ENCODE measurements at regions not wholly inside any gene's neighbourhood (a gene's known extent, or its start where the extent isn't known, plus 50 kb on each side); places are given as distances from the start of the nearest gene placed in this dataset.

DNA sequence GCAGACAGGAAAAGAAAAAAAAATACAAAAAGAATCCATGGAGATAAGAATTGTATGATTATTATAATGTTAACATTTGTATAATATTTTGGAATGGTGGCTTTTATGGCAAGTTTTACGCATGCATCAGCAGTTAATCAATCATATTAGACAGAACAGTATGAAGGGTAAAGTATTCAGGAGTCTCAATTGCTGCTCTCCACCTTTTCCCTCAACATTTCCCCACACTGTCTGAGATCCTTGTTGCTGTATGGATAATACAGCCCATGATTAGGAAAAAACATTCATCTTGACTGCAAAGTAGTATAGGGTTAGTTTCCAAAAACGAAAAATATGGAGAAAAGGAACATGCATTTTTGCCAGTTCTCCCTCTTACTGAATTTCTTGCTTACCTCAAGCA lies 755.3 kb upstream of the ARPP21 start:
- Histone ChIP-seq H2AFZ (ENCODE audit: low read depth, low read length) (no peak overlapping the region), H3F3A (ENCODE audit: insufficient read depth, low read length, poor library complexity, severe bottlenecking) (no peaks in the 10 kb centered on the region), H3K27ac (ENCODE audit: low read length) (no peak overlapping the region)

DNA sequence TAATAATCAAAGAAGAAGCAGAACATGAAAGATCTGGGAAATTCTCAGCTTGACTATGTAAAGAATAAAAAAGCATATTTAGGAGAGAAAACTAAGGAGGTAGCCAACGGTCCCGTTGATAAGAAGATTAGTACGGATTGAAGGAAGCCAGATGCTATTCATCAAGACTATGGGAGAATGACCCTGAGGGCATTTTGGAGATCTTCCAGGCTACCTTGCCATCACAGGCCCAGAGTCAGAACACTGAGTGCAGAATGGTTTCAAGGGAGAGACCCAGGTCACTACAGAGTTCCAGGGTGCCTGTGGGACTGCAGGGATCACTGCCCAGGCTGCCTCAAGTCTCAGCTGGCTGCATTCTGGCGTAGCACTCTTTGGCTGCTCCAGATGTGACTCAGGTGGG lies 752.9 kb upstream of the ARPP21 start:
- Histone ChIP-seq H2AFZ (ENCODE audit: low read depth, low read length) (no peak overlapping the region), H3K36me3 (ENCODE audit: insufficient read depth, low read length) (no peaks in the 10 kb centered on the region), H3K4me3 (ENCODE audit: low read length) (no peak overlapping the region), H3K27me3 (ENCODE audit: insufficient read depth, low read depth, low read length) (no peaks in the 10 kb centered on the region), H3K9me2 (ENCODE audit: insufficient read depth, low read length) (no peaks in the 10 kb centered on the region), H3F3A (ENCODE audit: insufficient read depth, low read length, poor library complexity, severe bottlenecking) (no peaks in the 10 kb centered on the region), H3K27ac (ENCODE audit: low read length) (no peak overlapping the region), H3K9ac (ENCODE audit: low read length) (no peak overlapping the region), H3K4me2 (ENCODE audit: low read length) (no peak overlapping the region), H3K9me3 (ENCODE audit: low read length) (no peaks in the 10 kb centered on the region), H3K79me2 (replicated peaks; ENCODE audit: insufficient read depth, low read length) (no peaks in the 10 kb centered on the region), H4K20me1 (ENCODE audit: insufficient read depth) (no peaks in the 10 kb centered on the region)
- TF ChIP-seq RAD21 (conservative IDR thresholded peaks at IDR 0.05), result no peak
- TF ChIP-seq, protein P1, sequence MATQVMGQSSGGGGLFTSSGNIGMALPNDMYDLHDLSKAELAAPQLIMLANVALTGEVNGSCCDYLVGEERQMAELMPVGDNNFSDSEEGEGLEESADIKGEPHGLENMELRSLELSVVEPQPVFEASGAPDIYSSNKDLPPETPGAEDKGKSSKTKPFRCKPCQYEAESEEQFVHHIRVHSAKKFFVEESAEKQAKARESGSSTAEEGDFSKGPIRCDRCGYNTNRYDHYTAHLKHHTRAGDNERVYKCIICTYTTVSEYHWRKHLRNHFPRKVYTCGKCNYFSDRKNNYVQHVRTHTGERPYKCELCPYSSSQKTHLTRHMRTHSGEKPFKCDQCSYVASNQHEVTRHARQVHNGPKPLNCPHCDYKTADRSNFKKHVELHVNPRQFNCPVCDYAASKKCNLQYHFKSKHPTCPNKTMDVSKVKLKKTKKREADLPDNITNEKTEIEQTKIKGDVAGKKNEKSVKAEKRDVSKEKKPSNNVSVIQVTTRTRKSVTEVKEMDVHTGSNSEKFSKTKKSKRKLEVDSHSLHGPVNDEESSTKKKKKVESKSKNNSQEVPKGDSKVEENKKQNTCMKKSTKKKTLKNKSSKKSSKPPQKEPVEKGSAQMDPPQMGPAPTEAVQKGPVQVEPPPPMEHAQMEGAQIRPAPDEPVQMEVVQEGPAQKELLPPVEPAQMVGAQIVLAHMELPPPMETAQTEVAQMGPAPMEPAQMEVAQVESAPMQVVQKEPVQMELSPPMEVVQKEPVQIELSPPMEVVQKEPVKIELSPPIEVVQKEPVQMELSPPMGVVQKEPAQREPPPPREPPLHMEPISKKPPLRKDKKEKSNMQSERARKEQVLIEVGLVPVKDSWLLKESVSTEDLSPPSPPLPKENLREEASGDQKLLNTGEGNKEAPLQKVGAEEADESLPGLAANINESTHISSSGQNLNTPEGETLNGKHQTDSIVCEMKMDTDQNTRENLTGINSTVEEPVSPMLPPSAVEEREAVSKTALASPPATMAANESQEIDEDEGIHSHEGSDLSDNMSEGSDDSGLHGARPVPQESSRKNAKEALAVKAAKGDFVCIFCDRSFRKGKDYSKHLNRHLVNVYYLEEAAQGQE (IDR thresholded peaks at IDR 0.05; ENCODE audit: borderline replicate concordance), result no peak

More for the DNA sequence above, 755.3 kb upstream of the ARPP21 start:
- H3K4me2 ChIP-seq (ENCODE audit: low read length), result no peak overlapping the region
- H3K9ac ChIP-seq (ENCODE audit: low read length), result no peak overlapping the region
- no peak overlapping the region for H3K4me3 ChIP-seq (ENCODE audit: low read length)
- H4K20me1 ChIP-seq (ENCODE audit: insufficient read depth), result no peaks in the 10 kb centered on the region
- H3K36me3 ChIP-seq (ENCODE audit: insufficient read depth, low read length), result no peaks in the 10 kb centered on the region
- H3K79me2 ChIP-seq (replicated peaks; ENCODE audit: insufficient read depth, low read length), result no peaks in the 10 kb centered on the region
- no peaks in the 10 kb centered on the region for H3K27me3 ChIP-seq (ENCODE audit: insufficient read depth, low read depth, low read length)
- no peaks in the 10 kb centered on the region for H3K9me2 ChIP-seq (ENCODE audit: insufficient read depth, low read length)
- TF ChIP-seq RAD21 (conservative IDR thresholded peaks at IDR 0.05) (no peak), EZH2 (IDR thresholded peaks at IDR 0.05; ENCODE audit: borderline replicate concordance, insufficient read depth, low read length, poor library complexity, severe bottlenecking) (no peak), EP300 (conservative IDR thresholded peaks at IDR 0.05; ENCODE audit: poor library complexity, severe bottlenecking) (peak; percentile 11)
- TF ChIP-seq, protein P1 (IDR thresholded peaks at IDR 0.05; ENCODE audit: borderline replicate concordance), result peak; percentile 68
- H3K9me3 ChIP-seq (ENCODE audit: low read length), result no peaks in the 10 kb centered on the region

DNA sequence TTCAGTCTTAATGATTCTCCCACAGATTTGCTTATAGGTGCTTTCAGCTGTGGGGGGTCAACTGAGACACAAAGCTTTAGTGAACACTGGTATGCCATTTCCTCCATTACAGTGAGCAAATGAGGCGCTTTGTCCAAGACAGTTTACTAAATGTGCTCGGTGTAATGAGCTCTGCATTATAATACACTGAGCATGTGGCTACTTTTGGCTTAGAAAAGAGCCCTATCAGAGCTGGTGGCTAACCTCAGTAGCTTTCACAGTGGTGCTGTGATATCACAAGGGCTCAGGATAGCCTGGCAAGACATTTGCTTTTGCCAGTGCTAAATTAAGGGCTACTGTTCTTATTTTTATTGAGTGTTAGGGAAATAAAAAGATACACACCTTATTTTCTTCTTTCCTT lies 749.7 kb upstream of the ARPP21 start:
- TF ChIP-seq TAF1 (IDR thresholded peaks at IDR 0.05; ENCODE audit: low read depth), result no peak
- Histone ChIP-seq H3K27me3 (ENCODE audit: insufficient read depth, low read depth, low read length) (no peaks in the 10 kb centered on the region), H2AFZ (ENCODE audit: low read depth, low read length) (no peak overlapping the region)

More for the DNA sequence above, 749.7 kb upstream of the ARPP21 start:
- H3K9ac ChIP-seq (ENCODE audit: low read length), result no peak overlapping the region
- no peak overlapping the region for H3K4me2 ChIP-seq (ENCODE audit: low read length)
- no peaks in the 10 kb centered on the region for H3F3A ChIP-seq (ENCODE audit: insufficient read depth, low read length, poor library complexity, severe bottlenecking)
- no peaks in the 10 kb centered on the region for H3K79me2 ChIP-seq (replicated peaks; ENCODE audit: insufficient read depth, low read length)
- H4K20me1 ChIP-seq (ENCODE audit: insufficient read depth), result no peaks in the 10 kb centered on the region
- H3K9me3 ChIP-seq (ENCODE audit: low read length), result no peaks in the 10 kb centered on the region
- no peaks in the 10 kb centered on the region for H3K9me2 ChIP-seq (ENCODE audit: insufficient read depth, low read length)
- H3K27ac ChIP-seq (ENCODE audit: low read length), result no peak overlapping the region
- H3K36me3 ChIP-seq (ENCODE audit: insufficient read depth, low read length), result no peaks in the 10 kb centered on the region
- H3K4me3 ChIP-seq (ENCODE audit: low read length), result no peak overlapping the region

Data from neural cell (in vitro differentiated cells).